HG02571 (cell line): ENCODE measurements at regions not wholly inside any gene's neighbourhood (a gene's known extent, or its start where the extent isn't known, plus 50 kb on each side); places are given as distances from the start of the nearest gene placed in this dataset.
"Not testable (repeated sequence)": the region's sequence is repeated elsewhere in the genome, so short reads cannot be mapped to it uniquely, and the experiment has no call there.

Experiments used
- ATAC-seq: cut with Tn5 transposase; IDR thresholded peaks from one replicate; pipeline ENCODE4 v1.9.1; 2021; ENCODE audit warnings: mild to moderate bottlenecking, moderate library complexity; ENCODE audit not compliant: unreplicated experiment

DNA sequence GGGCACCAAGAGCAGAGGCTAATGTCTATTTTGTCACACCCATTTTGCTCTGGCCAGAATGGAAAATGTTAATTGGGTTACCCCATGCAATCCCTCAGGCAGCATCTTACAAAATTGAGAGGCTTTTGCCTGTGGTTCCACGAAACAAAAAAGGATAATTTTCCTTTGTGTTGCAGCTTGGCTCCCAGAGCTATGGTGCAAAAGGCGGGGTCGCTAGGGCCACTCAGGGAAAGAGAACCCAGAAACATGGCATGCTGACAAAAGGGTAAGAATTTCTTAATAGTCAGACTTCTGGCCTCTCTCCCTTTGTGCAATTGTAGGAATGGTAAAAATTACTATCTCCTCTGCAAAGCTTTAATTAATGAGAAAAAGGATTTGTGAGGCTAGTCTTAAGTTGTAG, 119.6 kb upstream of the BANK1 start:
- no peak for ATAC-seq

DNA sequence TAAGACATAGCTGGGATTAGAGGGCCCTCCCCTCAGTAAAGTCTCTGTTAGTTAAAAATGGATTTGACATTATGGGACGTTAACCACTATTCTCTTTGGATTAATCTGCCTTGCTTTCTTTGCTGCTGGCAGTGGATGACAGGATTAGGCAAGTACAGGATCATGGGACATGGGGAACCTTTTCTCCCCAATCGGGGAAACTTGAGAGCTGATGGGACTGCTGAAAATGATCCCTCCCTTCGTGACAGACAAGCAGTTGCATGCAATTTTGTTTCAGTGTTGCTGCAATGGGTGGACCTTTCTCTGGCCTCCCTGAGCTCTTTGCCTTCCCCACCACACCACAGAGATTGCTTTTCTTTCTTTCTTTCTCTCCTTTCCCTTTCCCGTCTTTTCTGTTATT, 120.2 kb upstream of the BANK1 start:
- ATAC-seq = no peak

- no peak for ATAC-seq
Measured at GRCh38 chr4:101669832-101670188, 120.7 kb upstream of the BANK1 start.

GRCh38 chr4:101669138-101669831, 121.2 kb upstream of the BANK1 start:
- ATAC-seq = no peak

- no peak for ATAC-seq
Measured at GRCh38 chr4:101667348-101667747, 123.2 kb upstream of the BANK1 start.

GRCh38 chr4:101660607-101661006, 129.9 kb upstream of the BANK1 start:
- ATAC-seq = no peak

DNA sequence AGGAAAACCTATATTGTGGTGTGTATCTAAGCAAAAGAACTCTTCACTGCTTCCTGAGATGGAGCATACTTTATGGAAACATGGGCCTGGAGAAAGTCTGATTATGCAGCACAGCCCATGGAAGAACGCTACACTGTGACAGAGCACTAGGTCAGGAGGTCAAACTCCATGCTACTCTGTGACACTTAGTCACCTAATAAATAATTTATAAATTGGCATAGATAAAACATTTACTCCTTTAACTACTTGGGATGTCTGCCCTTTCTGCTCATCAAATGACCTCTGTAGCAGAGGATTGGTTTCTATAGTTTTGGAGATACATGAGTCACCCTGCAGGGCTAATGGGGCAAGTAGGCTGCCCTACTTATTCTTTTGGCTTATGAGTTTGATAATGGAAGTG, 134.7 kb upstream of the BANK1 start:
- ATAC-seq = no peak

DNA sequence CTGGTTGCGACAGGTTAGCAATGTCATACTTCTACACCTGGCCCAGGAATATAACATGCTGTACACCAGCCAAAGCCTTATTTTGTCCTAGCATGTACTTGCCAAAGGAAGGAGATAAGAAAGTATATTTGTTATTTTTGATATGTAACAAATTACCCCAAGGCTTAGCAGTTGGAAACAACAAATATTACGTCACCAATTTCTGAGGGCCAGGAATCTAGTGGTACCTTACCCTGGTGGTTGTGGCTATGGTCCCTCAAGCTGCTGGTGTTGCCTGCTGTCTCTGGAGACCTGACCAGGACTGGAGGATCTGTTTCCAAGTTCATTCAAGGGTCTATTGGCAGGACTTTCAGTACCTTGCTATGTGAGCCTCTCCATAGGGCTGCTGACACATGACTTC, 135.5 kb upstream of the BANK1 start:
- ATAC-seq = no peak

- ATAC-seq = no peak
Measured at GRCh38 chr4:101651778-101652177, 138.8 kb upstream of the BANK1 start.

DNA sequence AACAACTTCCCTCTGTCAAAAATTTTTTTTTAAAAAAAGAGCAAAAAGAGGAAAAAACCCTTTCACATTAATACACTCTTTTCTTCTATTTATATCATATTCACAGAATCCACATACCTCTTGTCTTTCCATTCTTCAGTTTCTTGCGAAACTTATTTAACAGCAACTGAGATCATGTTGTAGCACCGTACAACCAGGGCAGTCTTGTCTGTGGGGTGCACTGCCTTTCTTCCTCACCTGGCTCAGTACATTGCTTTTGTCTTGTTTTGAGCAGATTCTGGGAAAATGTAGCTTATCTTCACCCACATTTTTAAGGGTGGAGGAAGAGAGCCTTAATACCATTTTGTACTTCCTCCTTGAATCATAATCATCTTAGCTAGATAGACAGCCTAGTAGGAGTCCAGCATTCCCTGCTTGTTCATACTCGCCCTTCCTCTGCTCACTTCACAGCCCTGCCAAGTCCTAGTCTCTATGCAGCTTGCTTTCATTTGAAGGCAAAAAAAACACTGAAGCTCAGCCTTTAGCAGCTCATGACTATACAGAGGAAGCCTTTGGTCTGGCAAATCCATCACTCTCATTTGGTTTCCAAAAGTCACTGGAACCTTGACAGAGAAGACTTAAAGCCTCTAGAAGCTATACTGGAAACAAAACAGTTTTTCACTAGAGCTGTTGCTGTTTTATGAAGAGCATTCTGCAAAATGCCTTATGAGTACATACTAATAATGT, 140.6 kb upstream of the BANK1 start:
- no peak for ATAC-seq

- no peak for ATAC-seq
Measured at GRCh38 chr4:101647710-101648034, 142.9 kb upstream of the BANK1 start.

DNA sequence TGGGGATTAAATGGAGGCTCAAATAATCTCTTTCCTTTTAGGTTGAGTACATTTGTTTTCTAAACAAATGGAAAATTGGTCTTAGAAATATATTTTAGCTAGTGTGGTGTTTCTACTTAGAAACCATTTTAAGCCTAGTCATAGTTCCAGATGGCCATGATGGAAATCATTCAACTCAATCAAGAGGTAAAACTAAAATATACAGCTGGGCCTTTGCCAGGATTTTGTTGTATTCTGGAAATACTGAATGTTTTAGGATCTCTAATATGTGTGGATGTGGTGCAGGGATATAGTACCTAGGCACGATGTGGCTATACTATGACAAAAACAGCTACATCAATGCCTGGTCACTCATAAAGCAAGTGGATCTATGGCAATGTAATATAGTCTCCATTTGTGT, 146.0 kb upstream of the BANK1 start:
- no peak for ATAC-seq

DNA sequence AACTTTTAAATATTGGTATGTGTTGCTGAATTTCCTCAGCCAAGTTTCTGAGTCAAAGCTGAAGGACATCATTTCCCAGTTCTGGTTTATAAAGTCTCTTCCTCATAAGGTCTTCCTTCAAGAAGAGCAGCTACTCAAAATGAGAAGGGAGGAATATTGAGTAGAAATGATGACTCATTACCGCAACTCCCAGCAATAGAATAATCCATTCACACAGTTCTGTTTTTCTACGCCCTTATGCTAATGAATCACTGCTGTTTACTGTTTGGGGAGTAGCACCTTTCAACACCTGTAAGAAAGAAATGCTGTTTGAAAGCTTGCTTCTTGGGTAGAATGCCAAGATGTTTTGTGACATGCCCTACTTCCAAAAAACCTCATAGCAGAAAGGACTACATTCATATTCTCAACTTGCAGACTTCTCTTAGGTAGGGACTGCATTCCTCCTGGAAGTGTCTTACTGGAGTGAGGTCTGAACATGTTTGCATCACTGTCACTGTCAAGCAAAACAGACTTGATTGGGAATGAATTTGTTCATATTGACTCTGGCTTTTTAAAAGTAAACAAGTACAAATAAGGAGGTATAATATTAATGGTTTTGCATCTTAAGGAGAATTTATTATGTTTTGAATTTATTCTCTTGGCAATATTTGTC, 147.2 kb upstream of the BANK1 start:
- no peak for ATAC-seq

DNA sequence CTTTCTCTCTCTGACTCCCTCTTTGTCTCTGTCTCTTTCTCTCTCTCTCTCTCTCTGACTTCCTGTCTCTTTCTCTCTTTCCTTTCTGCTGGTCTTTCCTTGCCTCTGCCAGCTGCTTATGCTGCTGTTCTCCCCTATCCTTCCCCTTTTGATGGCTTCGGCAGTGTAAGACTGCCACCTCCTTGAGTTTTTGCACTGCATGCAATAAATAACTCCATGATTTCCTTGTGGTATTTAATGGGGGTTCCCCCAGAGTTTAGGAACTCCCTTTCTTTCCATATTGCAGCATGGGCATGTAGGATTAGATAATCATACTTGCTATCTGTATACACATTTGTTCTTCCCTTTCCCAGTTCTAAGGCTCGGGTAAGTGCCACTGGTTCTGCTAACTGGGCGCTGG, 157.8 kb upstream of the BANK1 start:
- not testable (repeated sequence) for ATAC-seq

GRCh38 chr4:101630319-101630986, 160.1 kb upstream of the BANK1 start:
- ATAC-seq = no peak

- no peak for ATAC-seq
Measured at GRCh38 chr4:101621120-101621519, 169.4 kb upstream of the BANK1 start.

DNA sequence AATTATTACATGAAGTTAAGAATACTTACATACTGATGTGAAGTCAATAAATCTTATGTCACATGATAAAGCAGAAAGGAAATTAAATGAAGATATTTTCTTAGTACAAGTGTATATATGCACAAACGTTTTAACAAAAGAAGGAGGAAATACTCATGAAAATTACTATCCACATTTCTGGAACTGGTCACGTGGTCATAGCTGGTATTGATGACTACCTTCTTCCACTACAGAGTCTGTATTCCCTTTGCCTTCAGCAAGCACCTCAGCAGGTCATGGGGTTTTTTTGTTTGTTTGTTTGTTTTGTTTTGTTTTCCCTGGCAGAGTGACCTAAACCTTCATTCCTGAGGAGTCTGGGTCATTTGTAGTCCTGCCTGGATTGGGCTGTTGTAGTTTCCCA, 174.9 kb upstream of the BANK1 start:
- ATAC-seq = no peak

GRCh38 chr4:101606989-101607388, 183.5 kb upstream of the BANK1 start:
- not testable (repeated sequence) for ATAC-seq

DNA sequence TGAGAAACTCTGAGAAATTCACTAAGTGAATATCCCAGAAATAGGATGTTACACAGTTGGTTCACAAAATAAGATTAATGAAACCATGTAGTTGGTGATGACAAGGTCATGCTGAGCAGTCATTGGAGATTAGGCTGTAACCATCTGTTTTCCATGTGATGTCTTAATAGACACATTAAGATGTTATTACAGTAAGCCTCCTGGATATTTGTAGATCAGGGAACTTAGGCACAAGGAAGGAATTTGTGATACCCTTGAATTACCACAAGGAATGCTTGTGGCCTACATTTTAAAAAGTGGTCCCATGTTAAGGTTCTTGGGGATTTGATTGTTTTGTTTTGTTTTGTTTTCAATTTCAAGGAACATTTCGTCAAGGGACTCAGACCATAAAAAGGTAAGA, 185.6 kb upstream of the BANK1 start:
- no peak for ATAC-seq

- ATAC-seq = no peak
Measured at GRCh38 chr4:101600287-101600686, 190.2 kb upstream of the BANK1 start.

GRCh38 chr4:101599620-101600019, 190.9 kb upstream of the BANK1 start:
- ATAC-seq = no peak
